HG02840 (cell line): ENCODE measurements at regions not wholly inside any gene's neighbourhood (a gene's known extent, or its start where the extent isn't known, plus 50 kb on each side); places are given as distances from the start of the nearest gene placed in this dataset.
"Not testable (repeated sequence)": the region's sequence is repeated elsewhere in the genome, so short reads cannot be mapped to it uniquely, and the experiment has no call there.

ENCODE experiments used
- ATAC-seq: cut with Tn5 transposase; IDR thresholded peaks from one replicate; pipeline ENCODE4 v1.9.1; 2021; ENCODE audit warnings: mild to moderate bottlenecking, moderate library complexity, moderate number of reproducible peaks; ENCODE audit not compliant: unreplicated experiment, low FRiP score

- no peak for ATAC-seq
Measured at GRCh38 chrX:1062351-1062750, 150.1 kb downstream of the CRLF2 start.

GRCh38 chrX:1060562-1060960 is 151.9 kb downstream of the CRLF2 start:
- no peak for ATAC-seq

- no peak for ATAC-seq
Measured at GRCh38 chrX:1059576-1060561, 152.6 kb downstream of the CRLF2 start.

- ATAC-seq, result not testable (repeated sequence)
Measured at GRCh38 chrX:1053600-1053999, 158.8 kb downstream of the CRLF2 start.

DNA sequence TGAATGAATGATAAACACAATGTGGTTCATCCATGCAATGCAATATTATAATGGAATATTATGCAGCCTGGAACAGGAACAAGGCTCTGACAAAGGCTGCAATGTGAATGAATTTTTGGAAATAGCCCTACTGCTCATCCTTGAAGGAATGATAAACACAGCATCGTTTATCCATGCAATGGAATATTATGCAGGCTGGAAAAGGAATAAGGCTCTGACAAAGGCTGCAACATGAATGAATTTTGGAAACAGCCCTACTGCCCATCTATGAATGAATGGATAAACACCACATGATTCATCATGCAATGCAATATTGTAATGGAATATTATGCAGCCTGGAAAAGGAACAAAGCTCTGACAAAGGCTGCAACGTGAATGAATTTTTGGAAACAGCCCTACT is 159.4 kb downstream of the CRLF2 start:
- no peak for ATAC-seq

DNA sequence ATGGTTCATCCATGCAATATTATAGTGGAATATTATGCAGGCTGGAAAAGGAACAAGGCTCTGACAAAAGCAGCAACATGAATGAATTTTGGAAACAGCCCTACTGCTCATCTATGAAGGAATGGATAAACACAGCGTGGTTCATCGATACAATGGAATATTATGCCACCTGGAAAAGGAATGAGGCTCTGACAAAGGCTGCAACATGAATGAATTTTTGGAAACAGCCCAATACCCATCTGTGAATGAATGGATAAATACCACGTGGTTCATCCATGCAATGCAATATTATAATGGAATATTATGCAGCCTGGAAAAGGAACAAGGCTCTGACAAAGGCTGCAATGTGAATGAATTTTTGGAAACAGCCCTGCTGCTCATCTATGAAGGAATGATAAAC is 160.4 kb downstream of the CRLF2 start:
- no peak for ATAC-seq

DNA sequence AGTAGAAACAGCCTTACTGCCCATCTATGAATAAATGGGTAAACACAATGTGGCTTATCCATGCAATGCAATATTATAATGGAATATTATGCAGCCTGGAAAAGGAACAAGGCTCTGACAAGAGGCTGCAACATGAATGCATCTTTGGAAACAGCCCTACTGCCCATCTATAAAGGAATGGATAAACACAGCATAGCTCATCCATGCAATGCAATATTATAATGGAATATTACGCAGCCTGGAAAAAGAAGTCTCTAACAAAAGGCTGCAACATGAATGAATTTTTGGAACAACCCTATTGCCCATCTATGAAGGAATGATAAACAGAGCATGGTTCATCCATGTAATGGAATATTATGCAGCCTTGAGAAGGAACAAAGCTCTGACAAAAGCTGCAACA is 161.0 kb downstream of the CRLF2 start:
- ATAC-seq, result no peak

DNA sequence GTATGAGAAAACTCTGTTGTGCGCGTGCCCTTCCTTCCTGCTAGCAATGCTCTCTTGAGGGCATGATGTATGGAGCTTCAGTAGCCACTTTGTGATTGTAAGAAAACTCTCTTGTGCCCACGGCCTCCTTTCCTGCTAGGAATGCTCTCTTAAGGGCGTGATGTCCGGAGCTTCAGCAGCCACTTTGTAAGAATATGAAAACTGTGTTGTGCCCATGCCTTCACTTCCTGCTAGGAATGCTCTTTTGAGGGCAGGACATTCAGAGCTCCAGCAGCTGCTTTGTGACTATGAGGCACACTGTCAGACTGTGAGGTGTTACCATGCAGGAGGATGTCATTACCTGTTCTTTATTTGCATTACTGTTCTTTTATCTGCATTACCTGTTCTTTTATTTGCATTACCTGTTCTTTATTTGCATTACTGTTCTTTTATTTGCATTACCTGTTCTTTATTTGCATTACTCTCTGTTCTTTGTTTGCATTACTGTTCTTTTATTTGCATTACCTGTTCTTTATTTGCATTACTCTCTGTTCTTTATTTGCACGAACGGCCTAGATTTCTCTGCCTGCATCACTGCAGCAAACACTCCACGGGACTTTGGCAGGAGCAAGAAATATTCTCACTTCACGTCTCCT is 166.7 kb downstream of the CRLF2 start:
- no peak for ATAC-seq

- ATAC-seq, result no peak
Measured at GRCh38 chrX:1041091-1041490, 171.4 kb downstream of the CRLF2 start.

DNA sequence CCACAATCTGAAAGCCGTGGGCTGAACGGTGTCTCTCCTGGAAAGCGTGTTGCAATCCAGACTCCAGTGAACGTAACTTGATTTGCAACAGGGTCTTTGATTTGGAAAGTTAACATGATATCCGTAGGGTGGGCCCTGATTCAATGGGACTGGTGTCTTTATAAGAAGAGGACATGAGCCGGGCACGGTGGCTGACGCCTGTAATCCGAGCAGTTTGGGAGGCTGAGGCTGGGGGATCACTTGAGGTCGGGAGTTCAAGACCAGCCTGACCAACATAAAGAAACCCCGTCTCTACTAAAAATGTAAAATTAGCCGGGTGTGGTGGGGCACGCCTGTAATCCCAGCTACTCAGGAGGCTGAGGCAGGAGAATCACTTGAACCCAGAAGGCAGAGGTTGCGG is 176.5 kb downstream of the CRLF2 start:
- not testable (repeated sequence) for ATAC-seq

GRCh38 chrX:1035206-1035605 is 177.2 kb downstream of the CRLF2 start:
- ATAC-seq, result no peak

- ATAC-seq, result no peak
Measured at GRCh38 chrX:1034717-1035116, 177.7 kb downstream of the CRLF2 start.

- ATAC-seq, result no peak
Measured at GRCh38 chrX:1031521-1032430, 180.7 kb downstream of the CRLF2 start.

- ATAC-seq, result no peak
Measured at GRCh38 chrX:1029494-1029893, 183.0 kb downstream of the CRLF2 start.

- ATAC-seq, result no peak
Measured at GRCh38 chrX:1027680-1028079, 184.8 kb downstream of the CRLF2 start.

- ATAC-seq, result peak; percentile 34
Measured at GRCh38 chrX:1027133-1027532, 185.3 kb downstream of the CRLF2 start.

- peak; percentile 61 for ATAC-seq
Measured at GRCh38 chrX:1026263-1027015, 186.0 kb downstream of the CRLF2 start.

GRCh38 chrX:1025413-1025812 is 187.0 kb downstream of the CRLF2 start:
- no peak for ATAC-seq

DNA sequence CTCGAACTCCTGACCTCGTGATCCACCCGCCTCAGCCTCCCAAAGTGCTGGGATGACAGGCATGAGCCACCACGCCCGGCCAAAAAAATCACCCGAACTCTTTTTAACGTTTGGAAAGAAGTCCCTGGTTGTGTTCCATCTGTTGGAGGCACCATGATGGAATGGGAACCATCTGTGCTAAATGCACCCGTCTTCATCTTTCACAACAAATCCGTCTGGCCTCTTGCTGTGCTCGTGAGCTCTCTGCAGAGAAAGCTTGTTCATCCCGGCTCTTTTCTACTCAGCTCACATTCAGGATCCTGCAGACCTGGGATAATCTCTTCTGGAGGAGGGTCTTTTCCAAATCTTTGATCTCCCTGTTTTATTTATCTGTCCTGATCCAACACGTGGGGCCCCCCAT is 188.8 kb downstream of the CRLF2 start:
- ATAC-seq, result no peak
